Astrocyte of the cerebellum (primary cell): ENCODE measurements at regions not wholly inside any gene's neighbourhood (a gene's known extent, or its start where the extent isn't known, plus 50 kb on each side); places are given as distances from the start of the nearest gene placed in this dataset.

Experiments used
- DNase-seq: peaks from one replicate; pipeline ENCODE4 v3.0.0-alpha.2; 2011; ENCODE audit warnings: low read depth
- H3K4me3 ChIP-seq: 2 replicates; pipeline ENCODE4 v1.5.1; 2011; ENCODE audit warnings: mild to moderate bottlenecking, low read depth, low read length, moderate library complexity
- CTCF ChIP-seq: IDR thresholded peaks from 2 replicates; pipeline ENCODE4 v1.5.1; 2012; ENCODE audit warnings: low read length, low read depth, moderate library complexity, mild to moderate bottlenecking; ENCODE audit errors: missing control alignments
- in situ Hi-C: cut with HindIII; loops from 2 replicates; pipeline ENCODE4 v1.10.0; 2017; ENCODE audit warnings: low sequenced_read_pairs

- no peak for TF ChIP-seq CTCF
- in situ Hi-C loops, result no loop called here
- DNase-seq, result no peak
- no peak overlapping the region for H3K4me3 ChIP-seq
Observed at GRCh38 chr5:8601831-8602354, 732.9 kb downstream of the MTRR start.

GRCh38 chr5:8606231-8606630 lies 737.3 kb downstream of the MTRR start:
- in situ Hi-C loops, result no loop called here
- no peak for DNase-seq
- H3K4me3 ChIP-seq, result no peak overlapping the region
- no peak for TF ChIP-seq CTCF

- DNase-seq, result no peak
- H3K4me3 ChIP-seq, result no peak overlapping the region
- in situ Hi-C loops, result no loop called here
- no peak for TF ChIP-seq CTCF
Observed at GRCh38 chr5:8611067-8611466, 742.1 kb downstream of the MTRR start.

GRCh38 chr5:8613078-8613685 lies 744.2 kb downstream of the MTRR start:
- TF ChIP-seq CTCF, result no peak
- in situ Hi-C loops, result no loop called here
- H3K4me3 ChIP-seq, result no peak overlapping the region
- DNase-seq, result no peak

GRCh38 chr5:8615142-8615858 lies 746.4 kb downstream of the MTRR start:
- no peak for DNase-seq
- in situ Hi-C loops, result no loop called here
- no peak overlapping the region for H3K4me3 ChIP-seq
- no peak for TF ChIP-seq CTCF

- DNase-seq, result no peak
- in situ Hi-C loops, result no loop called here
- no peak overlapping the region for H3K4me3 ChIP-seq
- TF ChIP-seq CTCF, result no peak
Observed at GRCh38 chr5:8628521-8628920, 759.6 kb downstream of the MTRR start.
